ENCODE measurements at regions not wholly inside any gene's neighbourhood (a gene's known extent, or its start where the extent isn't known, plus 50 kb on each side); places are given as distances from the start of the nearest gene placed in this dataset.
"Not testable (repeated sequence)": the region's sequence is repeated elsewhere in the genome, so short reads cannot be mapped to it uniquely, and the experiment has no call there.

- no peak for DNase-seq (ENCODE audit: low read depth, low spot score)
Measured at GRCh38 chr14:52124791-52125684, 56.2 kb upstream of the NID2 start.

GRCh38 chr14:52122163-52122562, 53.3 kb upstream of the NID2 start:
- not testable (repeated sequence) for DNase-seq (ENCODE audit: low read depth, low spot score)

GRCh38 chr14:52121441-52121840, 52.6 kb upstream of the NID2 start:
- DNase-seq (ENCODE audit: low read depth, low spot score), result no peak

GRCh38 chr14:52119030-52119429, 50.2 kb upstream of the NID2 start:
- DNase-seq (ENCODE audit: low read depth, low spot score), result no peak
